GM04504 (cell line): ENCODE measurements at regions not wholly inside any gene's neighbourhood (a gene's known extent, or its start where the extent isn't known, plus 50 kb on each side); places are given as distances from the start of the nearest gene placed in this dataset.

Experiments used
- DNase-seq: peaks from one replicate; pipeline ENCODE4 v3.0.0-alpha.2; 2012; ENCODE audit warnings: low read depth

GRCh38 chr1:25081496-25081895 is 150.8 kb downstream of the SYF2 start:
- DNase-seq, result no peak

DNA sequence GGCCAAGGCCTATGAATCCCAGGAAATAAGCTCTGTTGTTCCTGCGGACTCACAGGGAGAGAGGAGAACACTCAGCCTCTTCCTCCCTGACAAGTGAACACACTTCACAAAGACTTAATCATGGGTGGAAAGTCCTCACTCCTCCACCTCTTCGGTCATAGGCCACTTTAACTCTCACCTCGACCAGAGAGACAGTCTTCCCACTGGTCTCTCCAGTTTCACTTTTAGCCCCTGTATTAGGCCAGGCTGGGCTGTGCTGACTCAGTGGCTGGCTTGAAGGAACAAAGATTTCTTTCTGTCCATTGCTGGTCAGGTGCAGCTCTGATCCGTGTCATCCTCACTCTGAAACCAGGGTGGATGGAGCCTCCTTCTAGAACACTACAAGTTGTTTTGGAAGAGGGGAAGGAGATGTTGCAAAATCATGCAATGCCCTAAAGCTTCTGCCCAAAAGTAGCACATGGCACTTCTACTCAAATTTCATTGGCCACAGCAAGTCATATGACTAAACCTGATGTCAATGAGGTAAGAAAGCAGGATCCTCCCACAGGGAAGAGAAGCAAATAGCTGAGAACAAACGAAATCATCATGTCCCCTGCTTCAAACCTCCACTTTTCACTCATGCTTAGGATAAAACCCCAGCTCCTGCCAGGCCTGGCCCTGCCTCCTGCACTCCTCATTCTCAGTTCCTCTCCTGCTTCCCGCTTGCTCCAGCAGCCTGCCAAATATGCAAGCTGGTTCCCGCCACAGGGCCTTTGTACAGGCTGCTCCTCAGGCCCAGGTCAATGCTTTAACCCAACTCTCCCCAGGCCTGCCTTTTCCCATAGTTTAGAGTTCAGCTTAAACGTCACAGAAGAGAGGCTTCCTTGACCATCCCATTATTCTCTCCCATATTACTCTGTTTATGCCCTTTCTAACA is 150.5 kb upstream of the RUNX3 start:
- DNase-seq, result no peak

DNA sequence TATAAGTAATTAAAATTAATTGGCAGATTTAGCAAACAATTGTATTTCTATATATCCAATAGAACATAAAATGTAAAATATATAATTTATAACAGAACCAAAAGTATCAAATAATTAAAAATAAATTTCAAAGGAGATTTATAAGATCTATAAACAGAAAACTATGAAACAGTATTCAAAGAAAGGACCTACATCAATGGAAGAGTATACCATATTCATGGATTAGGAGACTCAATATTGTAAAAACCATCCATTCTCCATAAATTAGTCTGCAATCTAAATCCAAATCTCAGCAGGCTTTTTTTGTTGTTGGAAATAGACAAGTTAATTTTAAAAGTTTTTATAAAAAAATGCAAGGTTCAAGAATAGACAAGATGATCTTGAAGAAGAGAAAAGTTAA is 149.0 kb upstream of the RUNX3 start:
- DNase-seq, result no peak

- DNase-seq, result no peak
Observed at GRCh38 chr1:25074351-25075227, 144.5 kb upstream of the RUNX3 start.

DNA sequence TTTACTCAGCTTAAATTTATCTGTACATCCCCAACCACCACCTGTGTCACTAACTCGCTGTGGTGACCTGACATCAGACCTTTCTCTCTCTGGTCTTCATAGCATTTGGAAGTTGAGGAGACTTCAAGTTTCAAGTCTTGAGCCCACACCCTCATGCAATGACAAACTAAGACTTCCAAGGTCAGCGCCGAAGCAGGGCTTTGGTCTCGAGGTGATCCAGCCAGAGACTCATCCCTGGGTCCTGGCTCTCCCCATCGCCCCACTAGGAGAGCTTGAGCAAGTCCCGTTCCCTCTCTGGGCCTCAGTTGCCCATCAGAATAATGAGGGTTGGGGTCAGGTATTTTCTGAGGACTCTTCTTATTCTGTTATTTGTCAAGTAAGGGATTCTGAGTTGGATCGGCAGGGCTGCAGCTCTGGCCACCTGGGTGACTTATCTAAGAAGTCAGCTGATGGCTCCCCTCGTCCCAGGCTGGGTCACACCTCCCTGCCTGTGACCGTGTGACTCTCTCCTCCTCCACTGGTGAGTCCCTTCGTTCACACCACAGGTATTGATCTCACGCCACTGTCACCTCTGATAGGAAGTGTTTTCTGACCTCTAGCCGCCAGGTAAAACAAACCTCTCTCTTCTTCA is 143.7 kb upstream of the RUNX3 start:
- DNase-seq, result no peak

GRCh38 chr1:25072461-25072860 is 142.4 kb upstream of the RUNX3 start:
- DNase-seq, result no peak

- no peak for DNase-seq
Observed at GRCh38 chr1:25068829-25069228, 138.8 kb upstream of the RUNX3 start.

DNA sequence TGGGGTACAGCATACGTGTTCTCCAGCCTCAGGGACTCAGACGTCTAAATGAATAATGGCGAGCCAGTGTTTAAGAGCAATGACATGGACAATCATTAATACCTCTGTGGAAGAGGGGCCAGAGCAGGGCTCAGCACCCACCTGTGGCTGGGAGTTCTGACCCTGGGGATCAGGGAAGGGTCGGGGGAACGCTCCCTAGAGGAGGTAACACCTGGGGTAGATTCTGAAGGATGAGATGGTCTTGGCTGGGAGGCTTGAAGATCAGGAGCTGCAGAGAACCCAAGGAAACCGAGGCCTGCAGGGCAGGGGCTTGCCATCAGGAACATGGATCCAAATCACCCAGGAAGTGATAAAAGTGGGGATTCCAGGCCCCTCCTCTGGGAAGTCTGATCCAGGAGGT is 138.2 kb upstream of the RUNX3 start:
- no peak for DNase-seq

- DNase-seq, result no peak
Observed at GRCh38 chr1:25067518-25068251, 137.6 kb upstream of the RUNX3 start.

DNA sequence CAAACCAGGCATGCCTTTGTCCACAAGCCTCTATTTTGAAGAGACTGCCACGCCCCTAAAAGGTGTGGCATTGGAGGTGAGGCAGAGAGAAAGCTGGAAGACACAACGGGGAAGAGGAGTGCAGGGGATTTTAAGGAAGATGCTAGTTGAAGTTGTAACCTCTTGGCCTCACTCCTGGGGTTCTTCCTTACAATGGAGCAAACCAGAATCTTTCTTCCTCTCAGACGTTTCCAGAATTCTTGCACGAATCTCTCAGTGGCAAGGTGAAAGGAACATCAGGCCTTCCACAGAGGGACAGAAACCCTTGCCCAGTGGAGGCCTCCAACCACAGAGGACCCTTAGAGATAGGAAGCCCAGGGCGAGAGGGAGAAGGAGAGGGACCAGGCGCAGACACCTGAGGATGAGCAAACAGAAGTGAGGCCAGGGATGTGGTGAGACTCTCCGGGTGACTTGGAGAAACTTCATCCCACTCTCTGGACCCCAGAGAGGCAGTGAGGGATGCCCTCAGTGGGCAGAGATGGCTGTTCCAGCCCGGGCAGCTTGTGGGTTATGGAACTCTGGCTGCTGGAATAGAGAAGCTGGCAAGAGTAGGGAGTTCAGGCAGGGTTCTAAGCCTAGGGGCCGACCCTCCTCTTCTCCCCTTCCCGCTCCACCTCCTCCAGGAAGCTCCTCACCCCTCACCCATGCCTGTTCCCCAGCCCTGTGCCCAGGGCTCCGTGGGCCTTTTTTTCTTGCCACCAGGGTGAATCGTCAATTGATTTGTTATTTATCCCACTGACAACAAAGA is 136.8 kb upstream of the RUNX3 start:
- DNase-seq, result no peak

GRCh38 chr1:25066256-25066655 is 136.2 kb upstream of the RUNX3 start:
- DNase-seq, result no peak

DNA sequence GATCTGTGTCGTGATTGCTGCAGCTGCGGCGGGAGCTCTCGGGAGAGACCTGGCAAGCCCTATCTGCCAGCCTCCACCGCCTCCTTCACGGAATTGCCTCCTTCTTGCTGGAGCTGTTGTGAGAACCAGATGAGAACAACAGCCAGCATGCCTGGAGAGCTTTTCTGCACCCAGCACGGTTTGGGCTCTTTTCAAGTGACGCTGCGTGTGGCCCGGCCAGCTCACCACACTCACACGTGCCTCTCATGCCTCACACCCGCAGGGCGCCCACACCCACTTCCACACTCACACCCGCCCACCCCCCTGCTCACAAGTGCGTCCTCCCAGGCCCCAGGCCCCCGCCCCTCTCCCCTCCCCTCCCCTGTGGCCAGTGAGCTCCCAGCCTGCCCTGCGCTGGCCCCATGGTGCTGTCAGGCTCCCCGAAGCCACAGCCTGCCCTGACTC is 135.7 kb upstream of the RUNX3 start:
- DNase-seq, result peak; percentile 35

- DNase-seq, result no peak
Observed at GRCh38 chr1:25065321-25065721, 135.2 kb upstream of the RUNX3 start.

GRCh38 chr1:25064465-25065240 is 134.6 kb upstream of the RUNX3 start:
- no peak for DNase-seq

GRCh38 chr1:25063591-25064416 is 133.7 kb upstream of the RUNX3 start:
- no peak for DNase-seq

- DNase-seq, result no peak
Observed at GRCh38 chr1:25062621-25063255, 132.7 kb upstream of the RUNX3 start.

GRCh38 chr1:25061261-25061995 is 131.4 kb upstream of the RUNX3 start:
- DNase-seq, result no peak

DNA sequence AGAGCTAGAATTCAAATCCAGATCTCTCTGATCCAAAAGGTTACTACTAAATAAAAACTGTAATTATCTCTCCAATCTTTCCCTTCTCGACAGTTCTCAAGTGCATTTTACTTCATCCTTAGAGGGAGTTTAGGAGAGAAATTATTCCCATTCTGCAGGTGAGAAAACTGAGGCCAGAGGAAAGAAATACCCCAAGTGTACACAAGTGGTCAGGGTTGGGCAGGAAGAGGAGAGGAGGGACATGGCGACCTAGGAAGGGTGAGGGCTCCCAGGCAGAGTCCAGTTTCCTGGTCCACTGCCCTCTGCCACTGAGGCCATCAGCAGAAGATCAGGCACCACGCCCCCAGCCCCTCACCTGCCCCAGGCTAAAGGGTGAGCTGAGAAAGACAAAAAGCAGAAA is 127.1 kb upstream of the RUNX3 start:
- no peak for DNase-seq
